ENCODE measurements at regions not wholly inside any gene's neighbourhood (a gene's known extent, or its start where the extent isn't known, plus 50 kb on each side); places are given as distances from the start of the nearest gene placed in this dataset.

DNA sequence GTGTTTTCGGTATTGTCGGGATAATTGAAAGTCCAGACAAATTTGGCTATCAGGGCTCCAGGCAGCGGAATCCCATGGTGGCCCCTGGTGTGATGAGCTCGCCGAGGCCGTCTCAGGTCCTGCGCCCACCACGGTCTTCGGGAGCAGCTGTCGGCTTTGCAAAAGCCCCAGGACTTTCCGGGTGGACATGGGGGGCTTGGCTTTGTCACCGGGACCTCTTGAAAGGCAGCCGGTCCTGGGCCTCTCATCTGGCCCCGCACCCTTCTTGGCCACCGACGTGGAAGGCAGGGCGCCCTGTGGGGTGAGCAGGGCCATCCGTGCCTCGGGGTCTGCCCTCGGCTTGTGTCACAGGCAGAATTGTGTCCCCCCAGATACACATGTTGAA, 87.1 kb upstream of the ACTRT2 start:
- DNase-seq (ENCODE audit: low spot score): no peak

DNA sequence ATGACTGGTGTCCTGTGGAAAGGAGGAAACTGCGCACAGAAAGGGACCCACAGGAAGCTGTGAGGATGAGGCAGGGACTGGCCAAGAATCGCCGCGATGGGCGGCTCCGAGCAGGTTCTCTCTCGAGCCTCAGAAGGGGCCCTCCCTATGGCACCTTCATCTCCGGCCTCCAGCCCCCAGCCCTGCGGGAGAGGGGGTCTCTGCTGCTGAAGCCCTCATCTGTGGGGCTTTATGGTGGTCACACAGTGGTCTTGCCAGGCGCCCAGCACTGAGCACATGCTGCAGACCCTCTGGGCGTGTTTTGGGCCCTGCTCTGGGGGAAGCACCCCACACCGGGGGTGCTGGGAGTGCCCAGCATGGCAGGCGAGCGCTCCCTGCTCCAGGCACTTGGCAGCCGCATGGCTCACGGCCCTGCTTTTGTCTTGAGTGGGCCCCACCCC, 86.6 kb upstream of the ACTRT2 start:
- no peak for DNase-seq (ENCODE audit: low spot score)

GRCh38 chr1:2935184-2935583, 86.1 kb upstream of the ACTRT2 start:
- DNase-seq (ENCODE audit: low spot score): no peak

DNA sequence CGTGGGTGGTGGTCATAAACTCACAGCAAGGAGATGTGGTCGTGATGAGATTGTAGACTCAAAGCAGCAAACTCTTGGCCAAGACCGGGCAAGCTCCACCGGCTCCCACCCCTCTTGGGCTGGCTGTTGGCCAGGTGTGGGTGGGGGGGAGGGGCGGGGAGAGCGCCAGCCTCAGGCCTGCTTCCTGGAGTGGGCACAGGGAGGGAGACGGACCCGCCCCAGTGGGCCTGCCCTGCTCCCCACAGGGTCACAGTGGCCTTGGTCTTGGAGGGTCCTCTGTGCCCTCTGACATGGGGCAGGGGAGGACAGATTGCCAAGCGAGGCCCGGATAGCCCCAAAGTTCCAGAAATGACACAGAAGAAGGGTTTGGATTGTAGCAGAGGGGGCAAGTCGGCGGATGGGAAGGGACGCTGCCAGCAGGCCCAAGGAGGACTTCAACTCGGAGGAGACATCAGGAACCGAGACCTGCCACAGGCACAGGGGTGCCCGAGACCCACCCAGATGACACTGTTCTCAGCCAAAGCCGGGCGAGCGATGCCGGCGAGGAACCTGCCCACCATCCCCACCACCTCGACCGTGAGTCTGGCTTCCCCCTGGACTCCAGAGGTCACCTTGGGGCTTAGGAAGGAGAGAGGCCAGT, 85.4 kb upstream of the ACTRT2 start:
- DNase-seq (ENCODE audit: low spot score): no peak

GRCh38 chr1:2936559-2937515, 84.4 kb upstream of the ACTRT2 start:
- DNase-seq (ENCODE audit: low spot score): no peak

DNA sequence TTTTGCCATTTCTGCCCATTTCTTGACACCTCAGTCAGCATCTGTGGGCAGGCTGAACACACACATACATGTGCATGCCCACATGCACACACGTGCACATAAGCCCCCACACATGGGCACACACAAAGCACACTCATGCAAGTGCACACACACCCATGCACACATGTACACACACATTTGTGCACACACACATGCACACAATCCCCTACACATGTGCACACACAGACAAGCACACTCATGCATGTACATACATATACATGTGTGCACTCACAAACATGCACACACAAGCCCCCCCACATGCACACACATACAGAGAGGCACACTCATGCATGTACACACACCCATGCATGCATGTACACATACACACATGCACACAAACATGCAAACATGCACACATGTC, 83.5 kb upstream of the ACTRT2 start:
- no peak for DNase-seq (ENCODE audit: low spot score)

- DNase-seq (ENCODE audit: low spot score): no peak
These were observed 82.2 kb upstream of the ACTRT2 start for GRCh38 chr1:2939041-2939552.

GRCh38 chr1:2940178-2940577, 81.1 kb upstream of the ACTRT2 start:
- no peak for DNase-seq (ENCODE audit: low spot score)

- DNase-seq (ENCODE audit: low spot score): no peak
These were observed 80.2 kb upstream of the ACTRT2 start for GRCh38 chr1:2941040-2941439.

DNA sequence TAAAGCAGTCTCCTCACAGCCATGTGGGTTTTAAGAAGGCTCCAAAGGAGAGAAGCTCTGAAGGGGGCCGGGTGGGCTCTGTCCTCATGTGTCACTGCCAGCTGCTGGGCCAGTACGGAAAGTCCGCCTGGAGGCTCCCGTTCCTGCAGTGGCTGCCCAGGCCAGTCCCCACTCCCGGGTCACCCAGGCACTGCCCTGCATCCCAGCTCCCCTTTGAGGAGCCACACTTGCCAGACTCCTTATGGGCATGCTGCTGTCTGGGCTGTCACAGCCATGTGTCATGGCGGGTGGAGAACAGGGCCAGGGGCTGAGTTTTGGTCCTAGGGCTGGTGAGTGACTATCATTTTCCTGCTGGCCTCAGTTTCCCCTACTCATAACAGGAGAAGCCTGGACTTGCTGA, 79.4 kb upstream of the ACTRT2 start:
- DNase-seq (ENCODE audit: low spot score): no peak

GRCh38 chr1:2942410-2942809, 78.9 kb upstream of the ACTRT2 start:
- DNase-seq (ENCODE audit: low spot score): no peak

- no peak for DNase-seq (ENCODE audit: low spot score)
These were observed 77.5 kb upstream of the ACTRT2 start for GRCh38 chr1:2943686-2944260.

- DNase-seq (ENCODE audit: low spot score): no peak
These were observed 76.6 kb upstream of the ACTRT2 start for GRCh38 chr1:2944705-2945104.

DNA sequence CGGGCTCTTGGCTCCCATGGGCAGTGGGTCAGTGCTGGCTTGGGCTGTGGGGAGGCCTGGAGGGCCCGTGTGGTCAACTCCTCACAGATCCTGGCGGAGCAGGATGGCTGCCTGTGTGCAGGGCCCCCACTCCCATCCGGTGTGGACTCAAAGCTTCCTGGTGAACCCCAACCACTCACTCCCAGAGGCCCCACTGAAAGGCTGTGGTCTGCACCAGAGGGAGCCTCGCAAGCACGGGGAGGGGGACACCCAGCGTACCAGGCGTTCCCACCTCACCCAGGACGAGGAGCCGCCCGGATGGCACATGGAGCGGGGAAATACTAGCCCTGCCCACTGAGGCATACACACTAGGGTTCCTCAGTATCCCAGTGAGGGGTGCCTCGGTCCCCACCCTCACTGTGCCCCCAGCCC, 75.4 kb upstream of the ACTRT2 start:
- DNase-seq (ENCODE audit: low spot score): no peak

GRCh38 chr1:2946291-2946690, 75.0 kb upstream of the ACTRT2 start:
- no peak for DNase-seq (ENCODE audit: low spot score)

GRCh38 chr1:2946999-2947690, 74.1 kb upstream of the ACTRT2 start:
- no peak for DNase-seq (ENCODE audit: low spot score)

- DNase-seq (ENCODE audit: low spot score): no peak
These were observed 73.1 kb upstream of the ACTRT2 start for GRCh38 chr1:2948001-2948750.

DNA sequence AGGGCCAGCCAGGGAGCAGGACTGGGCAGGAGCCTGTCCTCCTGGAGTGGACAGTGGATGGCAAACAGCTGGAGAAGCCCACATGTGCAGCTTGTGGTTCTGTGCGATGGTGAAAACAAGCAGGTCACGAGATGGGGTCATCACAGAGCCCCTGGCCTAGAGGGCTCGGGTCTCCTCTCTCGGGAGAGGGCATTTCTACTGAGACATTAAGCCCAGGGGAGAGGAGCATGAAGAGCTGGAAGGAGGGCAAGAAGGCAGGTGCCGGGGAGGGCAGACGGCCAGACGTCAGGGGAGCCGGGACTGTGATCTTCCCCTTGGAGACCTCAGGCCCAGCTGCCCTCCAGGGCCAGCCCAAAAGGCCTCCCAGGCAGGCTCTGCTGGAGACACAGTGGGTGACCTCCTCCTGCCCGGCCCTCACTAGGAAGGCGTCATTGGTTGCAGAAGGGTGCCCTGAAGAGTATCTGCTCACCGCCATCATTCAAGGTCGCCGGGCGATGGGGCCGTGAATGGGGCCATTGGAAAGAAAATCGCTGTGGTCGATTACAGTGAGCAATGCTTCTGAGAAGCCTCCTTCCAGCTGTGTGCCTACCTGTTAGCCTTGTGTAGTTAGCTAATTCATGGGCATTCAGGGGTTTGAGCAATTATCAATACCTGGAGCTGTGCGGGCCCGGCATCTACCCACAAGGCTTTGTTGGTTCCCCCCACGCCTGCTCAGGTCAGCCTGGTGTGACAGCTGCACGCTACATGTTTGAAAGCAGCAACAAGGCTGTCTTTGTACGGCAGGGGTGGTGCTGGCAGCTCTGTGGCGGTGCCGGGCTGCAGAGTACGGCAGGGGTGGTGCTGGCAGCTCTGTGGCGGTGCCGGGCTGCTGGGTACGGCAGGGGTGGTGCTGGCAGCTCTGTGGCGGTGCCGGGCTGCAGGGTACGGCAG, 72.3 kb upstream of the ACTRT2 start:
- no peak for DNase-seq (ENCODE audit: low spot score)

GRCh38 chr1:2949966-2950925, 71.0 kb upstream of the ACTRT2 start:
- DNase-seq (ENCODE audit: low spot score): no peak
